ENCODE measurements at regions not wholly inside any gene's neighbourhood (a gene's known extent, or its start where the extent isn't known, plus 50 kb on each side); places are given as distances from the start of the nearest gene placed in this dataset.

GRCh38 chr2:217218269-217219163, 358.7 kb upstream of the TNP1 start:
- DNase-seq = no peak

DNA sequence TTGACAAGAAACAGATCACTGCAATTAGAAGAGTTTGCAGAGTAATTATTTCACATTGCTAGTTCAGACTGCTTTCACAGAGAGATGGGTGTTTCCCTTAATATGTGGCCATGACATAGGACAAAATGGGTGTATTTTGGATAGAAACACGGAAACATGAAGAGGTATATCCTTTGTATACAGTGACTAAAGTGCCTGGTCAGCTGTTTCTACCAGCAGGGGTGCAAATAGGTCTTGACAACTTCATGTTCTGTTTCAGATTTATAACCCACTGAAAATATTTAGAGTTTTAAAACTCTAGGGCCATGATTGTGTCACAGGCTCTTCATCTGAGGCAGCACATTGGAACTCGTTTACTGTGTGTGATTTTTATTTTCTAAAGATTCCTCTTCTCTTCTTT, 357.1 kb upstream of the TNP1 start:
- DNase-seq = no peak

DNA sequence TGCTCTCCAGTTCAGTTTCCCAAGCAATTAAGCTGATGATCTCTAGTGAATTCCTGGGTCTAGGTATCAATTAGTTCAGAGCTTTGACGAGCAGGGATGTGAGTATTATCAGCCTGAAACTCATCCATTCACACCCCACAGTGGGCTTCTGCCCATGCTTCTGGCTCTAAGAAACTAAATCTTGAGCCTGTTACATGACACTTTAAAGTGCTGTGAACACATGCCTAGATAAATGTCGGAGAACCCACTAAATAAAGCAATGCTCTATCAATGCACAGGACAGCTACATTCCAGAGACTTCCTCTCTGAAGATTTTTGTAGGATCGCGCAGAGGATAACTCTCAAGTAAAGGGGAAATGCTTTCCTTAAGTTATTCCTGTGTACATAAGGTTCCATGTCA, 356.5 kb upstream of the TNP1 start:
- DNase-seq = no peak

GRCh38 chr2:217215877-217216276, 356.0 kb upstream of the TNP1 start:
- no peak for DNase-seq

GRCh38 chr2:217208867-217209266, 349.0 kb upstream of the TNP1 start:
- no peak for DNase-seq

DNA sequence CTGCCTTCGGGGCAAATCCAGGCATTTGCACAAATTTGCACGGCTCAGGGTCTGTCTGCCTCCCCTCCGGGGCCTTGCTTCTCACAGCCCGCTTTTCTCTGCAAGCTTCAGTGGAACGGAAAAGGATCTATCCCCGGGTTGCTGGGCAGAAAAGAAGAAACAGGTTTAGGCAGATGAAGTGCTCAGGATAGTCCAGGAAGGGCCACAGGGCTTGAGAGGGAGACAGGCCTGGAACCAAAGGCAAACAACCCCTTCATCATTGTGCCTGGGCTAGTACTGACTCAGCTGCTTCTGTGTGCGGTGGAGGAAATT, 347.8 kb upstream of the TNP1 start:
- DNase-seq = no peak

DNA sequence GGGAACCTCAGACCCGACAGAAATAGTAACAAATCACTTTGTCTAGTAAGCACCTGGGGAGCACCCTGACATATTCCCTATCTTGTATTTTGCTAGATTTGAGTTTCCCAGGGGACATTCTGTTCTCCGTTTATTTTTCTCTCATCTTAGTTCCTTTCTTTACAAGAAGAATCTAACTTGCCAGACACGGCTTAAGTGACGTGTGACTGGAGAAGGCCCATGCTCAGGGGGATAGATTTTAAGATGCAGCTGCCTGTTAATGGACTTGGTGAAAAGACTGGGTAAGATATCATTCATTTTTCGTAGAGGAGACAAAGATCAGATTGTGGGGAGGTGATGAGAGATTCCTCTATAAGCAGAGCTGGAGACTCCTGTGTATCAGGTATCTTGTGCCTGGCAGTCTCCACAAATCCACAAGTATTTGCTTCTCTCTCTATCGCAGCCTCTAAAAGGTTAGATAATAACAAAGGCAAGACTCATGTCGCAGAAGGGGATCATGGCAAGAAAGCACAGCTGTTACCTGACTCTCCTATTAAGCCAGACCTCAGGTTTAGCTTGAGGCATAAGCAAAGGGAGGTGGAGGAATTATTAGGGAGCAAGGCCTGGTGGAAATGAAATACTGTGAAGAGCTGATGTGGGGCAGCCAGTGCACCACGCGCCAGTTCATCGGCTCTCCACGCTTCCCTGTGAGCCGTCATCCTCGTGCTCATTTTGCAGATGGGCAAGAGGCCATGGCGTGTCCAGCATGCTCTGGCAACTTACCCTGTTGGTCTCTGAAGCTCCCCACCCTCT, 347.2 kb upstream of the TNP1 start:
- DNase-seq = no peak

- DNase-seq = no peak
These were observed 346.3 kb upstream of the TNP1 start for GRCh38 chr2:217206016-217206725.

- no peak for DNase-seq
These were observed 344.5 kb upstream of the TNP1 start for GRCh38 chr2:217204358-217204757.

- no peak for DNase-seq
These were observed 343.2 kb upstream of the TNP1 start for GRCh38 chr2:217203086-217203485.

- no peak for DNase-seq
These were observed 339.4 kb upstream of the TNP1 start for GRCh38 chr2:217199255-217199630.

- DNase-seq = no peak
These were observed 336.0 kb upstream of the TNP1 start for GRCh38 chr2:217195658-217196446.

DNA sequence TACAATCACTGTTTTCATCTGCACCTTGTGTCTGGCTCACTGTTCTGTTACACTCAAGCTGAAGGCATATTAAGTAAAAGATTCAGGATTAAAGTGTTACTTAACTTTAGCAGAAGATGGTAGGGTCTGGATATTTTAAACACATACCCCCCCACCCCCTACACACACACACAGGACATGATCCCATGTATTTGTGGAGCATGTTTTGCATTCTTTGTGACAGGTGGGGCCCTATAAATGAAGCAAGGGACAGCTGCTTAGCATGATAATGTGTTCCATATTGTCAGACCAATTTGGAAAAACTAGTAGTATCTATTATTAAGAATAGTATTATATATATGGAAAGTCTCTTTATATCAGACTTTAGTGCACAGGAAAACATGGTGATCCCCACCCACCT, 335.2 kb upstream of the TNP1 start:
- DNase-seq = no peak

- DNase-seq = no peak
These were observed 333.8 kb upstream of the TNP1 start for GRCh38 chr2:217193431-217194340.

- DNase-seq = no peak
These were observed 332.5 kb upstream of the TNP1 start for GRCh38 chr2:217192366-217192765.

DNA sequence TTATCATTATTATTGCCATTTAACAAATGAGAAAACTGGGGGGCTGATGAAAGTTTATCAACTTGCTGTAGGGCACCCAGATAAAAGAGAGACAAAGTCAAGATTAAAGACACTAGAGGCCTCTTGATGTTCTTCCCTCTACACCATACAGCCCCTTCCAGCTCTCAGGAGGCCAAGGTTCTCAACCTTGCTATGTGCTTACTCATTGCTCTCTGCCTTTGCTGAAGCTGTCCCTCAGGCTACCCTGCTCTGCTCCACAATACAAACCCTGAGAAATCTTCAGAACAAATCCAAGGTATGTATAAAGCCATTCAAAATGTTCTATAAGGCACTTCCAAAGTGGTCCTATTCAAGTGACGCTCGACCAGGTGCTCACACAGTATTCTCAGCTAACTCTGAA, 329.9 kb upstream of the TNP1 start:
- DNase-seq = no peak

GRCh38 chr2:217189131-217189530, 329.3 kb upstream of the TNP1 start:
- DNase-seq = no peak

- no peak for DNase-seq
These were observed 326.9 kb upstream of the TNP1 start for GRCh38 chr2:217186668-217187159.

- no peak for DNase-seq
These were observed 326.3 kb upstream of the TNP1 start for GRCh38 chr2:217186152-217186551.

DNA sequence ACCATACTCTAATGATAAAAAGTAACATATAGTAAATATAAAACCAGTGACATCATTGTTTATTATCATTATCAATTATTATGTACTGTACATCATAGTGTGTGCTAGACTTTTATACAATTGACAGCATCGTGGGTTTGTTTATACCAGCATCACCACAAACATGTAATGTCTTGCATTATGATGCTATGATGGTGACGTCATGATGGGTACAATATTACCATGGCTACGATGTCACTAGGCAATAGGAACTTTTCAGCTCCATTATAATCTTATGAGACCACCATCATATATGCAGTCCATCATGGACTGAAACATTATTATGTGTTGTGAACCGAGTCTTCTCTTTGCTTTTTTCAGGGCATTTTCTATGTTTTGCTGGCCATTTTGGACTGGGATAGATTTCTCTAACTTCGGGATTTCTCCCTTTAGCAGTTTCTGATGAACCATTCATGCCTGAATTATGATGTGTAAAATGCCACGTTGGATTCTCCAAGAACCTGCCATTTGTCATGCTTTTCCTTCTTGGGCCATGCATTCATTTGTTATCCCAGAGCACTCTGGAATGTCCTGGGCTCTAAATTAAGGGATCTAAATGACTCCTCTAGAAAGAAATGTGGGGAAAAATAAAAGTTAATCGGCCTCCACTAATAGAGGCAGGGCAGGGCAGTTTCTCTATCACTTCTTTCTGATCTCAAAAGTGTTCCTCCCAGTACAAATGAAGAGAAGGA, 325.6 kb upstream of the TNP1 start:
- DNase-seq = no peak

- DNase-seq = no peak
These were observed 324.4 kb upstream of the TNP1 start for GRCh38 chr2:217184242-217184641.

All from activated effector memory CD4-positive, alpha-beta T cell treated with anti-CD3 and anti-CD28 coated beads, Interleukin-2, amount 50 U/mL, for 16 hours (primary cell).